IPS DF 19.7 (cell line): ENCODE measurements at regions not wholly inside any gene's neighbourhood (a gene's known extent, or its start where the extent isn't known, plus 50 kb on each side); places are given as distances from the start of the nearest gene placed in this dataset.

Experiments used
- DNase-seq: peaks from one replicate; pipeline ENCODE4 v3.0.0-alpha.2; 2013; ENCODE audit warnings: low read depth, low spot score

- DNase-seq: no peak
These were observed 577.7 kb downstream of the MRPL39 start for GRCh38 chr21:25029580-25029979.

GRCh38 chr21:25025596-25025995, 581.7 kb downstream of the MRPL39 start:
- no peak for DNase-seq

GRCh38 chr21:25024639-25025038, 582.6 kb downstream of the MRPL39 start:
- DNase-seq: no peak

GRCh38 chr21:25005388-25005787, 601.9 kb downstream of the MRPL39 start:
- DNase-seq: no peak

- no peak for DNase-seq
These were observed 604.6 kb downstream of the MRPL39 start for GRCh38 chr21:25002676-25003075.

GRCh38 chr21:24995216-24995615, 612.1 kb downstream of the MRPL39 start:
- no peak for DNase-seq

GRCh38 chr21:24994717-24995116, 612.6 kb downstream of the MRPL39 start:
- DNase-seq: no peak

- no peak for DNase-seq
These were observed 617.8 kb downstream of the MRPL39 start for GRCh38 chr21:24989516-24989915.

GRCh38 chr21:24988941-24989340, 618.3 kb downstream of the MRPL39 start:
- no peak for DNase-seq

- DNase-seq: no peak
These were observed 631.0 kb downstream of the MRPL39 start for GRCh38 chr21:24976238-24976637.

GRCh38 chr21:24969068-24969467, 638.2 kb downstream of the MRPL39 start:
- no peak for DNase-seq

- DNase-seq: no peak
These were observed 651.9 kb downstream of the MRPL39 start for GRCh38 chr21:24955275-24955961.

GRCh38 chr21:24948186-24948585, 659.1 kb downstream of the MRPL39 start:
- DNase-seq: no peak

- DNase-seq: no peak
These were observed 661.4 kb downstream of the MRPL39 start for GRCh38 chr21:24945910-24946309.

GRCh38 chr21:24941316-24942185, 665.7 kb downstream of the MRPL39 start:
- DNase-seq: no peak

GRCh38 chr21:24939291-24939690, 668.0 kb downstream of the MRPL39 start:
- DNase-seq: no peak

GRCh38 chr21:24938573-24938972, 668.7 kb downstream of the MRPL39 start:
- no peak for DNase-seq

GRCh38 chr21:24935991-24936390, 671.3 kb downstream of the MRPL39 start:
- DNase-seq: no peak

- DNase-seq: no peak
These were observed 696.7 kb downstream of the MRPL39 start for GRCh38 chr21:24910591-24910990.

GRCh38 chr21:24903994-24904635, 703.2 kb downstream of the MRPL39 start:
- no peak for DNase-seq

- no peak for DNase-seq
These were observed 708.1 kb downstream of the MRPL39 start for GRCh38 chr21:24899138-24899537.

GRCh38 chr21:24897883-24898282, 709.4 kb downstream of the MRPL39 start:
- DNase-seq: no peak

- no peak for DNase-seq
These were observed 710.6 kb downstream of the MRPL39 start for GRCh38 chr21:24896735-24897124.
